ENCODE measurements at regions not wholly inside any gene's neighbourhood (a gene's known extent, or its start where the extent isn't known, plus 50 kb on each side); places are given as distances from the start of the nearest gene placed in this dataset.

DNA sequence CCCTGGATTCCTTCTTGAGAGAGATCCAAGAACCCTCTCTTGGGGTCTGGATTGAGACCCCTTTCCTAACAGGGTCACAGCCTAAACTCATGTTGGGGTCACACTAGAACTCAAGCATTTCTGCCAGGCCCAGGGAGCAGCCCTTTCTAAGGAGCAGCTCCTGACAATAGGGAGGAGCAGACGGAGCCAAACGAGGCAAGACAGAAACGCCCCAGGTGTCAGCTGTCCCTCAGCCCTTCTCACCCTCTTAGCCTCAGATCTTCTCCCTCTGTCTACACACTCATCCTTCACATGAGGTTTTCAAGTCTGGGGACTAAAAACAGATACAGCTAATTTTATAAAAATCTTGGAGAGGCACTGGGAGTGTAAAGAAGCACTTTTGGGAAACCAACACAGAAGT, 157.2 kb downstream of the SOCS6 start:
- TF ChIP-seq, protein P1, sequence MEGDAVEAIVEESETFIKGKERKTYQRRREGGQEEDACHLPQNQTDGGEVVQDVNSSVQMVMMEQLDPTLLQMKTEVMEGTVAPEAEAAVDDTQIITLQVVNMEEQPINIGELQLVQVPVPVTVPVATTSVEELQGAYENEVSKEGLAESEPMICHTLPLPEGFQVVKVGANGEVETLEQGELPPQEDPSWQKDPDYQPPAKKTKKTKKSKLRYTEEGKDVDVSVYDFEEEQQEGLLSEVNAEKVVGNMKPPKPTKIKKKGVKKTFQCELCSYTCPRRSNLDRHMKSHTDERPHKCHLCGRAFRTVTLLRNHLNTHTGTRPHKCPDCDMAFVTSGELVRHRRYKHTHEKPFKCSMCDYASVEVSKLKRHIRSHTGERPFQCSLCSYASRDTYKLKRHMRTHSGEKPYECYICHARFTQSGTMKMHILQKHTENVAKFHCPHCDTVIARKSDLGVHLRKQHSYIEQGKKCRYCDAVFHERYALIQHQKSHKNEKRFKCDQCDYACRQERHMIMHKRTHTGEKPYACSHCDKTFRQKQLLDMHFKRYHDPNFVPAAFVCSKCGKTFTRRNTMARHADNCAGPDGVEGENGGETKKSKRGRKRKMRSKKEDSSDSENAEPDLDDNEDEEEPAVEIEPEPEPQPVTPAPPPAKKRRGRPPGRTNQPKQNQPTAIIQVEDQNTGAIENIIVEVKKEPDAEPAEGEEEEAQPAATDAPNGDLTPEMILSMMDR (IDR thresholded peaks at IDR 0.05) = no peak
- TF ChIP-seq POLR2A (IDR thresholded peaks at IDR 0.05) = no peak
- intact Hi-C loops (cut with DNase I; ENCODE audit: low total_unique reads) = no loop called here

GRCh38 chr18:70442933-70443332, 154.1 kb downstream of the SOCS6 start:
- no peak for TF ChIP-seq POLR2A (IDR thresholded peaks at IDR 0.05)
- Histone ChIP-seq H3K4me3 (no peak overlapping the region), H3K27me3 (no peaks in the 10 kb centered on the region), H3K4me1 (no peaks in the 10 kb centered on the region), H3K9me3 (no peaks in the 10 kb centered on the region), H3K27ac (no peak overlapping the region), H3K36me3 (no peaks in the 10 kb centered on the region)
- intact Hi-C loops (cut with DNase I; ENCODE audit: low total_unique reads) = no loop called here
- DNase-seq = no peak

More for the DNA sequence above, 157.2 kb downstream of the SOCS6 start:
- Histone ChIP-seq H3K4me1 (no peaks in the 10 kb centered on the region), H3K4me3 (no peak overlapping the region), H3K27me3 (no peaks in the 10 kb centered on the region), H3K27ac (no peak overlapping the region), H3K36me3 (no peaks in the 10 kb centered on the region), H3K9me3 (no peaks in the 10 kb centered on the region)
- DNase-seq = no peak

DNA sequence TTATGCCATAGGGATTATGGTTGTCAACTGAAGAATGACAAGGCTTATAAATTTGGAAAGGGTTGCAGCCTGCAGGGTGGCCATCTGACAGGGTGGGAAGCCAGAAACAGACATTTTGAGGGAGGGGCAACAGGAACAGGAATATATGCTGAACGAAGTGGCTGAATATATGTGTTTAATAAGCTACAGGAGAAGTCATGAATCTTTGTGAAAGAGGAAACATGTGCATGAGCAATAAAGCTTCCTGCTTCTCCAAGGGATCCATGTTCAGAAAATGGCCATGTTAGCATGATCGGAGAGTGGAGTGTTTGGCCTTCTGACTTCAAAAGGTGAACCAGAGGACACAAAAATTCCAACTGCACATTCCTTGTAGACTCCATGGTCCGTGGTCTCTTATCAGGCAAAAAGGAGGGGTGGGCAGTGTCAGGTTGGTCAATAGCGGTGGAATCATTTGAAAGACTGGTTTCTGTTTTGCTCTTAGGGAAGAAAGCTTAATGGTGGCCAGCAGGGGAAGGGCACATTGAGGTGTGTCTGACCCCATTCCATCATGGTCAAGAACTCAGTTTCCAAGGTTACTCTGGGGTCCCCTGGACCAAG, 144.1 kb downstream of the SOCS6 start:
- no peak overlapping the region for H3K4me3 ChIP-seq
- no peaks in the 10 kb centered on the region for H3K9me3 ChIP-seq
- H3K36me3 ChIP-seq = no peaks in the 10 kb centered on the region
- DNase-seq = no peak
- TF ChIP-seq POLR2A (IDR thresholded peaks at IDR 0.05) = no peak
- TF ChIP-seq, protein P1 (IDR thresholded peaks at IDR 0.05) = no peak
- H3K27ac ChIP-seq = no peak overlapping the region
- H3K4me1 ChIP-seq = no peaks in the 10 kb centered on the region
- intact Hi-C loops (cut with DNase I; ENCODE audit: low total_unique reads) = no loop called here
- no peaks in the 10 kb centered on the region for H3K27me3 ChIP-seq

- intact Hi-C loops (cut with DNase I; ENCODE audit: low total_unique reads) = no loop called here
These were observed 142.4 kb downstream of the SOCS6 start for GRCh38 chr18:70431203-70431624.

DNA sequence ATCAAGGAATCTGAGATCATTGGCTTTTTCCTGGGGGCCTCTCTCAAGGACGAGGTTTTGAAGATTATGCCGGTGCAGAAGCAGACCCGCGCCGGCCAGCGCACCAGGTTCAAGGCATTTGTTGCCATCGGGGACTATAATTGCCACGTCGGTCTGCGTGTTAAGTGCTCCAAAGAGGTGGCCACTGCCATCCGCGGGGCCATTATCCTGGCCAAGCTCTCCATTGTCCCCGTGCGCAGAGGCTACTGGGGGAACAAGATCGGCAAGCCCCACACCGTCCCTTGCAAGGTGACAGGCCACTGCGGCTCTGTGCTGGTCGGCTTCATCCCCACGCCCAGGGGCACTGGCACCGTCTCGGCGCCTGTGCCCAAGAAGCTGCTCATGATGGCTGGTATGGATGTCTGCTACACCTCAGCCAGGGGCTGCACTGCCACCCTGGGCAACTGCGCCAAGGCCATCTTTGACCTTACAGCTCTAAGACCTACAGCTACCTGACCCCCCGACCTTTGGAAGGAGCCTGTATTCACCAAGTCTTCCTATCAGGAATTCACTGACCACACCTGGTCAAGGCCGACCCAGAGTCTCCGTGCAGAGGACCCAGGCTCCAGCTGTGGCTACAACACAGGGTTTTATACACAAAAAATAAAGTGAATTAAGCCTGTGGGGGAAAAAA, 141.8 kb downstream of the SOCS6 start:
- Histone ChIP-seq H3K4me1 (no peaks in the 10 kb centered on the region), H3K9me3 (no peaks in the 10 kb centered on the region), H3K4me3 (no peak overlapping the region), H3K27ac (no peak overlapping the region), H3K36me3 (no peaks in the 10 kb centered on the region), H3K27me3 (no peaks in the 10 kb centered on the region)
- no peak for DNase-seq
- intact Hi-C loops (cut with DNase I; ENCODE audit: low total_unique reads) = no loop called here
- TF ChIP-seq, protein P1 (IDR thresholded peaks at IDR 0.05) = no peak
- no peak for TF ChIP-seq POLR2A (IDR thresholded peaks at IDR 0.05)

More at GRCh38 chr18:70431203-70431624, 142.4 kb downstream of the SOCS6 start:
- no peak overlapping the region for H3K4me3 ChIP-seq
- DNase-seq = no peak
- no peak for TF ChIP-seq POLR2A (IDR thresholded peaks at IDR 0.05)
- TF ChIP-seq, protein P1 (IDR thresholded peaks at IDR 0.05) = no peak
- H3K4me1 ChIP-seq = no peaks in the 10 kb centered on the region
- H3K9me3 ChIP-seq = no peaks in the 10 kb centered on the region
- no peak overlapping the region for H3K27ac ChIP-seq
- no peaks in the 10 kb centered on the region for H3K36me3 ChIP-seq
- no peaks in the 10 kb centered on the region for H3K27me3 ChIP-seq

All from uterus (tissue), 3 donors.